GM21423 (cell line): ENCODE measurements at regions not wholly inside any gene's neighbourhood (a gene's known extent, or its start where the extent isn't known, plus 50 kb on each side); places are given as distances from the start of the nearest gene placed in this dataset.
A peak's percentile ranks its signal among the peaks of the same experiment; 100 is the strongest.
"Not testable (repeated sequence)": the region's sequence is repeated elsewhere in the genome, so short reads cannot be mapped to it uniquely, and the experiment has no call there.

ENCODE experiments used
- ATAC-seq: cut with Tn5 transposase; IDR thresholded peaks from one replicate; pipeline ENCODE4 v1.9.1; 2021; ENCODE audit warnings: mild to moderate bottlenecking, moderate library complexity; ENCODE audit not compliant: unreplicated experiment

DNA sequence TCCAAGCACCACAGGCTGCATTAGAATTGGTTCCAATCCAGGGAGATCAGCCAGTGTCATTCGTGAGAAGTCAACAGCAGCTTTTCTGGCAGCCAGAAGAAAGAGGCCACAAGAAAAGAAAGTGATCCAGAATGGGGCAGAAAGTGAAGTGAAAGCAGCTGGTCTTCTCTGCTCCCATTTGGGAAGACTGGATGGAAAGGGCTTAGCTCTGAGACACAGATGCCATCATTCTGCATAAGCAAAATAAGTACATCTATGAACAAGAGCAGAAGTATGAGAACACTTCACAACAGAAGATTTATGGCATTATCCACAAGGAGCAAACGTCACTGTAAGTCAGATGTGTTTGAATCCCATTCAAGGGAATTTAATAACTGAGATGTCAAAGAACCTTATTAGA lies 326.5 kb upstream of the ESRRG start:
- no peak for ATAC-seq

DNA sequence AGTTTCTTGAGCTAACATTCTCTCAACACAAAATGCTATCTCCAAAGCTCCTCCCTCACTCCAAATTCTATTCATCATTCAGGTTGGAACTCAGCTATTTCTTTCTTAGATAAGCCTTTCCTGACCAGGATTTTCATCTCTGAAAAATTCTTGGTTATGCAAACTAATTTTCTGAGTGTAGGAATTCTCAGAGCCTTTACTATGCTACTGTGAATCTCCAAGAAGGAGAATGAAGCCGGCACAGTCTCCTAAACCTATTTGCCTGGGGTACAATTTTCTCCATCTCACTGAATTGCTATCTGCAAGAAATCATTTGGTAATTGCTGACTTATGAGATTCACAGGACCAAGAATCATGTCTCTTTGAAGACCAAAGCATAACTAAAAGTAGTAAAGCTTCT lies 325.9 kb upstream of the ESRRG start:
- no peak for ATAC-seq

- peak; percentile 65 for ATAC-seq
These were observed 325.0 kb upstream of the ESRRG start for GRCh38 chr1:217048104-217048707.

- ATAC-seq: no peak
These were observed 317.7 kb upstream of the ESRRG start for GRCh38 chr1:217040711-217041455.

DNA sequence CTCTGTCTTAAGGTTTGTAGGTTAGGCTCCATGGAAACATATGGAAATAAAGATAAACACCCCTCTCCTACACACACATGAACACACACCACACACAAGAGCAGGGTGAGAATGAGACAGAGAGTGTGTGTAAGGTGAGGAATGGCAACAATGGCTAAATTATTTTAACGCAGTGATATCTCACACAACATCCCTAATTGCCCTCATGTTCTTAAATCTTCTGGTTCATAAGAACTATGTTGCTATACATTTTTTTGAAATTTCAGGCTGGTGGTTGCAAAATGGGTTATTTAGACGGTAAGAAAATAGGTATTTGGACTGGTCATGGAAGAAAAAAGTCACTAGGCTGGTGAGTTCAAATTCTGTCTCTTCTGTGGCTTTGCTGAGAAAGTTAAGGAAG lies 316.7 kb upstream of the ESRRG start:
- no peak for ATAC-seq

GRCh38 chr1:217039139-217039538 lies 315.9 kb upstream of the ESRRG start:
- ATAC-seq: not testable (repeated sequence)

- no peak for ATAC-seq
These were observed 313.5 kb upstream of the ESRRG start for GRCh38 chr1:217036757-217037156.

DNA sequence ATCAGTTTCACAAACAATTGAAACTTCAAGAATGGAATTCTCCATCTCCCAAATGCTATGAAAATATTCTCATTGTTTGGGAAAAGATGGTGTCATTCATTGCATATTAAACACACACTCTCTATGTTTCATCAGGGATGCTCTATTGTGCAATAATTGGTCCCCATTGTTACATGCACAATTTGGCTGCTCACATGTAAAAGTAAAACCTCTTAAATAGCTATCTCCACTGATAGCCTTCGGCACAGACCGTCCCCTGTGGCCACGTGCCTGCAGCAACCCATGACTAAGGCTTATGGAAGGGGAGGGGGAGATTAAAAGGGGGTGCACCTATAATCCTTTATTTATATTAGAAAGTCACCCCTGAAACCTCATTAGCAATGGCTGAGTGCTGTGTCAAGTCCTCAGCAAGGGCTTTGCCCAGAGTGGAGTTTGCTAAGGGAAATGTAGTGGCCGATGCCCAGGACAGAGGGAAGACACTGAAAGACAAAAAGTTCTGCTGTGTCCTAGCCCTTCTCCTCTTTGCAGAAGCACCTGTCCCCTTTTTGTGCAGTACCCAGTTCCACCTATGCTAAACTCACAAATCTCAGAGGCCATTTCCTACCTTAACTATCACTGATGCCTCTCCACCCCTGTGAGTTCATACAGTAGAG lies 309.6 kb upstream of the ESRRG start:
- ATAC-seq: no peak

- no peak for ATAC-seq
These were observed 306.3 kb upstream of the ESRRG start for GRCh38 chr1:217029281-217030157.

DNA sequence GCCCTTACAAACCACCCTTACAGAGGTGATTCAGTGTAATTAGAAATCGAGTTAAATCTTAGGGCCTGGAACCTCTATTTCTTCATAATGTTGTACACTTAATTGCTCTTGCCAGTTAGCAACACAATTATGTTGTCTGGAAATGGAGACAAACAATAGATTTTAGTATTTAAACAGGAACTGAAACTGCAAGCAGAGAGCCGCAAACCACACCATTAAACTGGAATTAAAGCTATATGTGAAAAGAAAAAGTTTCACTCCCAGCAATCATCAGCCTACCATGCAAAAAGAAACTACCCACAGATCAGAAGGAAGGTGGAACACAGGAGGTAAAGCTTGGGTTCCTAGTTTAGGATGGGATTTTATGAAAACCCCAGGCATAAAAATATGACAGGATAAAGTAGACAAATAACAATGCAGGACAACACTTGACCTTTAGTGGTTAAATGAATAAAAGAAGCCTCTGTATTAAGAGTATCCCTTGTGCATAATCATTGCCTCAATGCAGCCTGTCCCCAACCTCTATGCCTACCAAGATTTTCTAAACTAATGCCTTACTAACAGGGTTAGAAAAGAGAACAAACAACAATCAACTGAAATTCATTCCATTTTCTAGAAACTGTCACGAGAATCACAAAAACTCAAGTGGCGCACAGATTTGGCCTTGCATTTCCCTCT lies 304.3 kb upstream of the ESRRG start:
- peak; percentile 99 for ATAC-seq

DNA sequence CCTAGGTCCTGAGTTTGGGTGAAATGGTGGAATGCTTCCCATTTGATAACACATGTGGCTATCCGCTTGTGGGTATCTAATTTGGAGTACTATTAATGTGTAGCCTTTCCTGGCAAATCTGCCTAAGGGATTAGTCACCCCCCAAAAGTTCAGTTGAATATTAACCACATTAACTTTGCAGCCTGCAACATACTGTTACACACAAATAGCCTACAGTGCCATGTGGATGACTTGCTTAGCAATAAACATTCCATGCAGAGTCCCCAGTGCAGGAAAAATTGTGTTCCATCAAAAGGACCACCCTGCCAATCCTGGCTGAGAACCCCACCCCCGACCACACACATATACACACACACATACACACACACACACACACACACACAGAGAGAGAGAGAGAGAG lies 303.3 kb upstream of the ESRRG start:
- no peak for ATAC-seq

- no peak for ATAC-seq
These were observed 302.2 kb upstream of the ESRRG start for GRCh38 chr1:217025381-217025780.

GRCh38 chr1:217024911-217025310 lies 301.7 kb upstream of the ESRRG start:
- no peak for ATAC-seq

GRCh38 chr1:217021956-217022355 lies 298.7 kb upstream of the ESRRG start:
- ATAC-seq: no peak

GRCh38 chr1:217021400-217021799 lies 298.2 kb upstream of the ESRRG start:
- ATAC-seq: no peak

- no peak for ATAC-seq
These were observed 296.2 kb upstream of the ESRRG start for GRCh38 chr1:217019475-217019874.

- no peak for ATAC-seq
These were observed 295.4 kb upstream of the ESRRG start for GRCh38 chr1:217018648-217019047.

- no peak for ATAC-seq
These were observed 293.9 kb upstream of the ESRRG start for GRCh38 chr1:217017165-217017564.

- ATAC-seq: no peak
These were observed 290.8 kb upstream of the ESRRG start for GRCh38 chr1:217014066-217014465.

DNA sequence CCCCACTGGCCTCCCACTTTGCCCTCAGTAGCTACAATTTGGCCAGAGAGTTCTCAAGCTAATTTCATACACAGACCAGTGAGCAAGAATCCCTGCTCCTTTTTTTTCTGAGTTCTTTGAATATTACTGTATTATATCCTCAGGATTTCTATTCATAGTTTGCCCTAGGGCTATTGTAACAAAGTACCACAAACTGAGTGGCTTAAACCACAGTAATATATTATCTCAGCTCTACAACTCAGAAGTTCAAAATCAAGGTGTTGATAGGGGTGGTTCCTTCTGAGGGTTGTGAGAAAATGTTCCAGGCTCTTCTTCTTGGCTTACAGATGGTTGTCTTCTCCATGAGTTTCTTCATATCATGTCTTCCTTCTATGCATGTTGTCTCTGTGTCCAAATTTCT lies 289.4 kb upstream of the ESRRG start:
- no peak for ATAC-seq

DNA sequence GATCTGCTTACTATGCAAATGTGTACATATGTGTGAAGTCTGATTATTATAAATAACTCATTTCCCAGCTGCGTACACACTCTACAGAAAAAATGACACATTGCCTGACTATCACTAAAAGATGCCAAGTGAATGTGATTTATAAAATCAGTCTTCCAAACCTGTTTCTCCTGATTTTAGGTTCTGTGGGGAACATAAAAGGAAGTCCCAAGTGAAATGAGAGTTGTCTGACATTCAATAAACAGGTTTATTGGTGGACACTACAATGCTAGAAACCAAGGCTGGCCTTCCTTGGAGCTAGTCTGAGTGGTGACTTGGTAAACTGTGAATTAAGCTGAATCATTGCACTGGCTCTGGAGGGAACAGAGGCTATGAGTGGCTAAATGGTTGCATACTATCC lies 287.9 kb upstream of the ESRRG start:
- no peak for ATAC-seq
